ENCODE measurements at regions not wholly inside any gene's neighbourhood (a gene's known extent, or its start where the extent isn't known, plus 50 kb on each side); places are given as distances from the start of the nearest gene placed in this dataset.

DNA sequence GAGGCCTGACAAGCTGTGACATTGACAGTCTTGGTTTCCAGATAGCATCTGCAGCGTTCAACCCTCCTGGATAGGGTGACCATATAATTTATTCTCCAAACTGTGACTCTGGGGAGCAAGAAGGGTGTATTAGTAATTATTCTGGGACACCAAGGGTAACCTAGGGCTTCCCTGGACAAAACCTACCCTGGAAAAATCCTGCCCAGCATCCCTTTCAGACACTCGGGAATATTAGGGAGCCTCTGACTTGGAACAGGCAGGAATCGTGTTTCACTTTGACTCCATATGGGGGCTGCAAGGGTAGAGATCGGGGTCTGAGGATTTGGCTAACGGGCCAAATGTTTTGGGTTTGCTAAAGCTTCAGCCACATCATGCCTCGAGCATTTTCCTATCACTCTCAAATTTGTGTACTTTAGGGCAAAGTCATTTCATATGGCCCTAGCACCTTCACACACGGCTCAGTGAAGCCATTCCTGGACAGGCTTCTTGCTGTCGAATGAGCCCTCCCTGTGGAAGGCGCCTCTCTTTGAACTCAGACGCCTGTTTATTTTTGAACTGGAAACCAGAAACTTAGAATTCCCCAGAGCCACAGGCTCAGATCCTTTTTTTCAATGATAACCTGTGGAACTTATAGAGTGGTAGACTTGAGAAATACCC is 129.9 kb downstream of the DDX1 start:
- intact Hi-C loops (cut with DNase I, micrococcal nuclease): no loop called here

DNA sequence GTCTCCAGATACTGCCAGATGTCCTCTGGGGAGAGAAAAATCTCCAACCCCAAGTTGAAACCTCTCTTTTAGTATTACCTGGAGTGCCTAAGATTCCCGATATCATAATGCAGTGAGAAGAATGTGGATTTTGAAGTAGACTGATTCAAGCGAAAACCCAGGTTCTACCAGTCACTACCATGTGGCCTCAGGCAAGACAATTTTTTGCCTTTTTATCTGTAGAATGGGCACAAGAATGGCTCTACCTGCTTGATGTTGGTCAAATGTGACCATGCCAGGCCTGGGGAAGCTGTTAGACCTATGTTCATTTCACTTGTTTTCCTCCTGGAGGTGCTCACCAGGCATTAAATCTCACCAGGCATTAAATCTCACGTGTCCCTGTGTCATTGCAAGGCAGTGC is 131.3 kb downstream of the DDX1 start:
- POLR2A ChIA-PET: no interaction called here
- Histone ChIP-seq H3K27me3 (ENCODE audit: control insufficient read depth in 1 of 2, insufficient read depth in 2 of 2, low read length in 2 of 2) (peaks cover 0 to 2% of the 10 kb centered on the region in 2 experiments), H3K4me3 (ENCODE audit: low read length) (no peak overlapping the region), H3K36me3 (ENCODE audit: insufficient read depth, low read length) (no peaks in the 10 kb centered on the region), H3K9me3 (ENCODE audit: control insufficient read depth in 1 of 2, insufficient read depth in 1 of 2, low read length in 2 of 2) (no peaks in the 10 kb centered on the region), H3K4me1 (ENCODE audit: insufficient read depth, low read length) (no peaks in the 10 kb centered on the region), H3K27ac (ENCODE audit: low read depth in 1 of 2, low read length in 2 of 2) (no peak overlapping the region)
- DNase-seq (no peak), ATAC-seq (ENCODE audit: poor library complexity) (no peak)
- peaks cover 12% of the 10 kb centered on the region for H3K27me3 Mint-ChIP-seq
- no peaks in the 10 kb centered on the region for H3K36me3 Mint-ChIP-seq (ENCODE audit: low read depth)
- H3K27ac Mint-ChIP-seq: no peak overlapping the region
- intact Hi-C loops (cut with DNase I, micrococcal nuclease): no loop called here
- no peaks in the 10 kb centered on the region for H3K4me1 Mint-ChIP-seq (ENCODE audit: low read depth)
- H3K4me3 Mint-ChIP-seq: no peak overlapping the region
- no peaks in the 10 kb centered on the region for H3K9me3 Mint-ChIP-seq
- TF ChIP-seq, protein P1, sequence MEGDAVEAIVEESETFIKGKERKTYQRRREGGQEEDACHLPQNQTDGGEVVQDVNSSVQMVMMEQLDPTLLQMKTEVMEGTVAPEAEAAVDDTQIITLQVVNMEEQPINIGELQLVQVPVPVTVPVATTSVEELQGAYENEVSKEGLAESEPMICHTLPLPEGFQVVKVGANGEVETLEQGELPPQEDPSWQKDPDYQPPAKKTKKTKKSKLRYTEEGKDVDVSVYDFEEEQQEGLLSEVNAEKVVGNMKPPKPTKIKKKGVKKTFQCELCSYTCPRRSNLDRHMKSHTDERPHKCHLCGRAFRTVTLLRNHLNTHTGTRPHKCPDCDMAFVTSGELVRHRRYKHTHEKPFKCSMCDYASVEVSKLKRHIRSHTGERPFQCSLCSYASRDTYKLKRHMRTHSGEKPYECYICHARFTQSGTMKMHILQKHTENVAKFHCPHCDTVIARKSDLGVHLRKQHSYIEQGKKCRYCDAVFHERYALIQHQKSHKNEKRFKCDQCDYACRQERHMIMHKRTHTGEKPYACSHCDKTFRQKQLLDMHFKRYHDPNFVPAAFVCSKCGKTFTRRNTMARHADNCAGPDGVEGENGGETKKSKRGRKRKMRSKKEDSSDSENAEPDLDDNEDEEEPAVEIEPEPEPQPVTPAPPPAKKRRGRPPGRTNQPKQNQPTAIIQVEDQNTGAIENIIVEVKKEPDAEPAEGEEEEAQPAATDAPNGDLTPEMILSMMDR (IDR thresholded peaks at IDR 0.05): no peak
- CTCF ChIA-PET: no interaction called here

More for the DNA sequence above, 129.9 kb downstream of the DDX1 start:
- H3K9me3 Mint-ChIP-seq: no peaks in the 10 kb centered on the region
- ATAC-seq (ENCODE audit: poor library complexity) (no peak), DNase-seq (no peak)
- no peaks in the 10 kb centered on the region for H3K4me1 ChIP-seq (ENCODE audit: insufficient read depth, low read length)
- H3K36me3 ChIP-seq (ENCODE audit: insufficient read depth, low read length): no peaks in the 10 kb centered on the region
- H3K4me3 ChIP-seq (ENCODE audit: low read length): no peak overlapping the region
- H3K9me3 ChIP-seq (ENCODE audit: control insufficient read depth in 1 of 2, insufficient read depth in 1 of 2, low read length in 2 of 2): no peaks in the 10 kb centered on the region
- H3K4me1 Mint-ChIP-seq (ENCODE audit: low read depth): no peaks in the 10 kb centered on the region
- H3K36me3 Mint-ChIP-seq (ENCODE audit: low read depth): no peaks in the 10 kb centered on the region
- no peak overlapping the region for H3K27ac ChIP-seq (ENCODE audit: low read depth in 1 of 2, low read length in 2 of 2)
- H3K4me3 Mint-ChIP-seq: no peak overlapping the region
- H3K27ac Mint-ChIP-seq: no peak overlapping the region
- peaks cover 8% of the 10 kb centered on the region for H3K27me3 Mint-ChIP-seq
- TF ChIP-seq, protein P1 (IDR thresholded peaks at IDR 0.05): no peak
- POLR2A ChIA-PET: no interaction called here
- CTCF ChIA-PET: no interaction called here
- H3K27me3 ChIP-seq (ENCODE audit: control insufficient read depth in 1 of 2, insufficient read depth in 2 of 2, low read length in 2 of 2): peaks cover 0 to 2% of the 10 kb centered on the region in 2 experiments

DNA sequence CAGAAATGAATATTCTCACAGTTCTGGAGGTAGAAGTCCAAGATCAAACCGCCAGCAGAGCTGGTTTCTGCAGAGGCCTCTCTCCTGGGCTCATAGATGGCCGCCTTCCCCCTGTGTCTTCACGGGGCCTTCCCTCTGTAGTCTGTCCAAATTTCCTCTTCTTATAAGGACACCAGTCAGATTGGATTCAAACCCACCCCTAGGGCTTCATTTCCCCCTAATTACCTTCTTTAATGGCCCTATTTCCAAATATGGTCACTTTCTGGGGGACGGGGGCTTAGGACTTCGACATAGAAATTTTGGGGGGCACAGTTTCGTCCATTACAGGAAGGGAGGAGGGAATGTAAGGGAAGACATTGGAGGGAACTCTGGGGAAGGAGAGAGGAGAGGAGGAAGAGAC is 132.6 kb downstream of the DDX1 start:
- Mint-ChIP-seq H3K27me3 (peaks cover 12% of the 10 kb centered on the region), H3K36me3 (ENCODE audit: low read depth) (no peaks in the 10 kb centered on the region), H3K9me3 (no peaks in the 10 kb centered on the region), H3K4me3 (no peak overlapping the region), H3K4me1 (ENCODE audit: low read depth) (no peaks in the 10 kb centered on the region), H3K27ac (no peak overlapping the region)
- DNase-seq (no peak), ATAC-seq (ENCODE audit: poor library complexity) (no peak)
- no peak overlapping the region for H3K27ac ChIP-seq (ENCODE audit: low read depth in 1 of 2, low read length in 2 of 2)
- ChIA-PET POLR2A (no interaction called here), CTCF (no interaction called here)
- no peaks in the 10 kb centered on the region for H3K9me3 ChIP-seq (ENCODE audit: control insufficient read depth in 1 of 2, insufficient read depth in 1 of 2, low read length in 2 of 2)
- intact Hi-C loops (cut with DNase I, micrococcal nuclease): no loop called here
- H3K4me3 ChIP-seq (ENCODE audit: low read length): no peak overlapping the region
- H3K36me3 ChIP-seq (ENCODE audit: insufficient read depth, low read length): no peaks in the 10 kb centered on the region
- TF ChIP-seq, protein P1 (IDR thresholded peaks at IDR 0.05): no peak
- H3K27me3 ChIP-seq (ENCODE audit: control insufficient read depth in 1 of 2, insufficient read depth in 2 of 2, low read length in 2 of 2): peaks cover 0 to 2% of the 10 kb centered on the region in 2 experiments
- H3K4me1 ChIP-seq (ENCODE audit: insufficient read depth, low read length): no peaks in the 10 kb centered on the region
